ENCODE measurements at regions not wholly inside any gene's neighbourhood (a gene's known extent, or its start where the extent isn't known, plus 50 kb on each side); places are given as distances from the start of the nearest gene placed in this dataset.

DNA sequence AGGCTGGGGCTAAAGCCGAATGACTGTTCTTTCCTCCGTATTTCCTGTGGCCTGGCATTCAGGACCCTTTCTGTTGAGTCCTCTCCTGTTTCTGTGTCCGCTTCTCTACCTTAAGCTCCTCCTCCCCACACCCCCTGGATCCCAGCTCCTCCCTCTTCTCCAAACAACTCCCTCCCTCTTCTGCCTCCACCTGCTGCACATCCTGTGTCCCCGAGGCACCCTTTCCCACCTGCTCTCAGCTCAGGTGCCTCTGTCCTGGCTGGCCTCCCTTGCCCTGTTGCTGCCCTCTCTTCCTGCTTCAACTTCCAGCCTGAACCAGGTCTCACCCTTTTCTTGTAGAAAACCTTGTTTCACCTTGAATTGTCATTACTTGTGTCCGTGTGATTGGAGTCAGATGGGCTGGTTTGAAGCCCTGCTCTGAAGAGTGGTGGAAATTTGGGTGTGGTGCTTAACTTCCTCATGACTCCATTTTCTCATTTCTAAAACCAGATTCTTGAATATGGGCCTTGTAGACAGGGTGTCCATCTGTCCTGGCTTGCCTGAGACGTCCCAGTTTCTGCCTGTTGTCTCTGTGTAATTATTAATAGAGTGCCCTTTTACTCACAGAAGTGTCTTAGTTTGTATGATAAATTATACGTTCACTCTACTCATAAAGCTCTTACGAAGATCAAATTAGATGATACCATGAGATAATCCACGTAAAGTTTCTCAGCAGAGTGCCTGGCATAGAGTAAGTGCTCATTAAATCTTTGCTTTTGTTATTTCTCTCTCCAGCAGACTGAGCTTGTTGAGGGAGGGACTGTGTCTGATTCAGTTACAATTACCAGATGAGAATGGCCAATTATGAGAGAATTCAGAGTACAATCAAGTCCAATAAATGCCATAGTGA, 58.9 kb upstream of the TRABD2B start:
- no peak for DNase-seq (ENCODE audit: low read depth in 2 of 3, low spot score in 2 of 3)

DNA sequence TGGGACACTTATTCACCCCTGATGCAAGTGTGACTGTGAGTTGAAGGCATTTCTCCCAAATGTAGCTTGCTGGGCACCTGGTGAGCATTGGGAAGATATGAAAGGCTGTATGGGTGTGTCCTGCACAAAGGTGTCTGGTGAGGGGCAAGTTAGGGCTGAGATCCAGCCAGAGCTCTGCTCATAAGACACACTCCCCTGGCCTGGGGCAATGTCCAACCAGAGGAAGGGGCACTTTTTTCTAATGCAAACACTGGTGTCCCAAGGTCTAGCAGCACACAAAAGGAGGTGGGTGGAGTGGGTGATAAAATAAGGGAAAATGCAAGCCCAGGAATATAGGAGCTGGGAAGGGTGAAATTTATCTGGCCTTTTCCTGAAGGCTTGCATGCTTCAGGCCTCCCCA, 57.0 kb upstream of the TRABD2B start:
- no peak for DNase-seq (ENCODE audit: low read depth in 2 of 3, low spot score in 2 of 3)

DNA sequence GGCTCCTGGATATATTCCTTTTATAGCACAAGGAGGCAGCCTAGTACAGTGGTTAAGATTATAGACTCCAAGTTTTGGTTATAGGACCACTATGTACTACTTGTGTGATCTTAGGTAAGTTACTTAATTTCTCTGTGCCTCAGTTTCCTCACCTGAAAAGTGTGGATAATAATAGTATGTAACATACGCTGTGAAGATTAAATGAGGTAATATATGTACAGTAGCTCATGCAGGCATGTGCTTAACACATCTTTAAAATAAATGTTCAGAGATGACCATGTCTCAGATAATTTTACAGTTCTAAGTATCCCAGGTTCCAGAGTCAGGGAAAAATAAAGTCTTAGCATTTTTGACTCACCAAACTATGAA, 55.7 kb upstream of the TRABD2B start:
- DNase-seq (ENCODE audit: low read depth in 2 of 3, low spot score in 2 of 3), result no peak

DNA sequence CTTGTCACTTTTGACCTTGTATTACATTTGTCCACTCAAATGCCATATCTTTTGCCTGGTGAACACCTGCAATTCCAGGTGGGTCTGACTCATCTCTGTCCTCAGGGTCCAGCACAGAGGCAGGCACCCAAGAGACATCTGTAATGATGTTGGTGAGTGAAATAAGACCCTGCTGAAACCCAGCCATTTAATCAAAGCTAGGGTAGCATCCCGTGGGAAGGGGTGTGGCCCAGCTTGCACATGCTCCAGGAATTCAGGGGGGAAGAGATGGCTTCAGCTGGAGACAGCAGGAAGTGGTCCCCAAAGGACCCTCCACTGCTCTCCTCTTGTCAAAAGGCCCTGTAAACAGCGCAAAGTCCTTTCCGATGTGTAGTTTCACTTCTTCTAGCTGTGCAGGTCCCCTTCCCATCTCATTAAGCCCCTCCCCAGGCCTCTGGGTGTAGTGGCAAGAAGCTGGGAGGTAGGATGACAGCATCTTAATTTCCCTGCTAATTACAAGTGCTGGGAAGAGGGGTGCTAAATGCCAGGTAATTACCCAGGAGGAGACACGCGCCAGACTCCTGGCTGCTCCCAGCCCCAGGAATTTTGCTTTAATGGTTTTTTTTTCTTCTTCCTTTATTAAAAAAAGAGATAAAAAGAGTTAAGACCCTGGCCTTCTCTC, 54.4 kb upstream of the TRABD2B start:
- DNase-seq (ENCODE audit: low read depth in 2 of 3, low spot score in 2 of 3), result no peak

DNA sequence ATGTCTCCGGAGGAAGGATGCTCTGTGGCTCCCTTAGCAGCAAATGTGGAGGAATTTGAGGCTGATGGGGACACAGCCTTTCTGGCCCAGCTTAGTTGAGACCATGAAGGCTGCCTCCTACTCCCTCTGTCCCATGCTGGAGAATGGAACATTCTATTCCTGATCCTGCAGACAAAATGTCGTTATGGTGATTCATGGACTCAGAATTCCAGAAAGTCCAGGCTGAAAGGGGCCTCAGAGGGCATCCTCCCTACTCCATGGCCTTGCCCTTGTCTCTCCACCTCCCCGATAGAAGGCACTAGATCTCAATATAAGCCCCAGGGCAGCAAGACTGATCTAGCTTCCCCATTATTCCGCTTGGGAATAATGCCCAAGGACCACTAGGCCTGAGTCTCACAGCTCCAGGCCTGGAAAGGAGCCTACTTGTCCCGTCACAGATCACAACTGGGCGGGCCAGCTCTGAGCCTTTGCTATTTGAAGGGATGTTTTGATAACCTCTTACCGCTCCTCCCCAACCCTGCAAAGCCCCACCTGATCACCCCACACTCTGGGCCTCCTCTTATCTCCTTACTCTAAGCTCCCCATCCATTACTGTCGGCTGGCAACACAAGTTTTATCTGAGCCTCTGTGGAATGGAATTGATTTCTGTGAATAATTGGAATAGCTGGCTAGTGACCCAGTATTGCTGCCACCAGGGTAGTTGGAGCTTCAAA, 52.8 kb upstream of the TRABD2B start:
- DNase-seq (ENCODE audit: low read depth in 2 of 3, low spot score in 2 of 3), result no peak

DNA sequence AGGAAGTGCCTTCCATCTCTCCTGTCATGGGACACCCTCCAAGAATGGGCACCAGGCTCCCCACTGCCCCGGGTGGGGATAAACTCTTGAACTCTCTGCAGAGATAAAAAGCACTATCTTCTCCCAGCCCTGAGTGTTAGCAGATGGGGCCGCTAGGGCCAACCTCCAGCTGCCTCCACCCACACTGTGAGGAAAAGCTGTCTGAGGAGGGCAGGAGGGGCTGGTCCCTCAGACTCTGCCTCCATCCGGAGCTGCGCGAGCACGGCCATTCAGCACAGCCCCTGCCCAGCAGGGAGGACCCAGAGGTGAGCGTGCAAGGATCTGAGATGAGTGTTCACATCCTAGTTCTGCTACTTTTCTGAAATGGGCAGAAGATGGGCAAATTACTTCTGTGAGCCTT, 51.8 kb upstream of the TRABD2B start:
- no peak for DNase-seq (ENCODE audit: low read depth in 2 of 3, low spot score in 2 of 3)

DNA sequence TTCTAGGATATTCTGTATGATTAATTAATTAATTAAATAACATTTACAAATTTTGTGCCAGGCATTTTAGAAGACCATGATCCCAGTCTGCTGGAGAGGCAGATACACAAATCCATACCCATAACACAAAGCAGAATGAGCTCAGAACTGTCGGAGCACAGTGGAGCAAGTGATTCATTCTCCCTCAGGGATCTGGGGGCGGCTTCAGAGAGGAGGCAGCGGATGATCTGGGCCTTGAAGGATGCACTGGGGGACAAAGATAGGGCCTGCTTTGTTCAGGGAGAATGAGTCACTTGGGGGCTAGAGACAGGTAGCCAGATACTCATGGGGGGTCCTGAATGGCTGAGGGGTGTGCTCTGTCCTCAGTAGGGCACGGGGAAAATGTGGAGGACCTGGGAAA, 50.9 kb upstream of the TRABD2B start:
- no peak for DNase-seq (ENCODE audit: low read depth in 2 of 3, low spot score in 2 of 3)

DNA sequence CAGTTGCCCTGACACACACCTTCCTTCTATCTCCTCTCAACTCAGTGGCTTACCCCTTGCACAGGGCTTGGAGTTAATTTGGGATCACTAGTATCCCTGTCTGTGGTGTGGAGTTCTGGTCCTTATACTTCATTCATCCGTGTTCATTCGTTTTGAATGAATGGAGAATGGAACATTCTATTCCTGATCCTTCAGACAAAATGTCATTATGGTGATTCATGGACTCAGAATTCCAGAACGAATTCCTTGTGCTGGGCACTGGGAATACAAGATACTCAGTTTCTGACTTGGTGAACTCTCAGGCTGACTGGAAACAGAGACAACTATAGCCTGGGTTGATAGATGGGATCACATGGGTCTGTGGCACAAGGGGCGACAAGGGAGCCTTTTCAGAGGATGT, 49.9 kb upstream of the TRABD2B start:
- no peak for DNase-seq (ENCODE audit: low read depth in 2 of 3, low spot score in 2 of 3)

All from activated CD8-positive, alpha-beta memory T cell treated with anti-CD3 and anti-CD28 coated beads for 48 hours (primary cell).